ENCODE measurements at regions not wholly inside any gene's neighbourhood (a gene's known extent, or its start where the extent isn't known, plus 50 kb on each side); places are given as distances from the start of the nearest gene placed in this dataset.
"Not testable (repeated sequence)": the region's sequence is repeated elsewhere in the genome, so short reads cannot be mapped to it uniquely, and the experiment has no call there.

GRCh38 chr9:89848060-89849040 lies 243.5 kb downstream of the GADD45G start:
- DNase-seq, result no peak

DNA sequence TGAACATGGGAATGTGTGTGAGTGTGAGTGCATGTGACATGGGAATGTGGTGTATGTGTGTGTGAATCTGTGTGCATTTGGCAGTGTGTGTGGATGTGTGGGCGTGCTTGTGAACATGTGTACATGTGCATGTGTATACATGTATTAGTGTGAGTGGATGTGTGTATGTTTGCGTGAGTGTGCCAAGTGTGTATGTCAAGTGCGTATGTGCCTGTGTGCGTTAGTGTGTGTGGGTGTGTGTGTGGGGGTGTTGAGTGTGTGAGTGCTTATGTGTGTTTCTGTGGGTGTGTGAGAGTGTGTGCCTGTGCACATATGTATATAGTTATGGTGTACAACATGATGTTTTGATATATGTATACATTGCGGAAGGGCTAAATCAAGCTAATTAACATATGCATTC lies 244.3 kb downstream of the GADD45G start:
- DNase-seq, result no peak

- no peak for DNase-seq
These were observed 245.3 kb downstream of the GADD45G start for GRCh38 chr9:89850153-89850552.

DNA sequence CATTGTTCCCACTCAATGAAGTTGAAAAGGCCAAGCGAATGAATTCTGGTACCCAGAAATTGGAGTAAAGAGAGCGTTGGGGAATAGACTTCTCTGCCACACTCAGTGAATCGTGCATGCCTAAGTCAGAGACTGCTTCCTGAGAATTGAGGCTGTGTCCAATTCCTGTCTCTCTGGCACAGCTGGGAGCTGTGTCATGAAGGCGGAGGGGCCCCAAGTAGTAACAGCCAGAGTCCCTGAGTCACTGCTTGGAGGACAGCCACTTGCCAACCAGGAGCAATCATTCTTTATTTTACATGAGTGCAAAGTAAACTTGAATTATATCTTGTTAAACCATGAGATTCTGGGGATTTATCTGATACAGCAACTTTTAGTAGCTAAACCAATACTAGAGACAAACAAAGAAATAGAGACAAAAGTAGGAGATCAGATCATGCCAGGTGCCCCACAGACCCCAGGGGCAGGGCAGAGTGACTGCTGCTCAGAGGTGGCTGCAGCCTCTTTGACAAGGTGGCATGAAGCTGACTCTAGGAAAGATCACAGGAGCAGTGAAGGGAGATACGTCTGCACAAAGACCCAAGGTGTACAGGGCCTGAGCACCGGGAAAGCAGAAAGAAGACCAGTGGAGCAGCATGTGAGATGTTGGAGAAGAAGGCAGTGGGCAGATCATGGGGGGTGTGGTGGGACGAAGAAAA lies 246.0 kb downstream of the GADD45G start:
- peak; percentile 22 for DNase-seq

DNA sequence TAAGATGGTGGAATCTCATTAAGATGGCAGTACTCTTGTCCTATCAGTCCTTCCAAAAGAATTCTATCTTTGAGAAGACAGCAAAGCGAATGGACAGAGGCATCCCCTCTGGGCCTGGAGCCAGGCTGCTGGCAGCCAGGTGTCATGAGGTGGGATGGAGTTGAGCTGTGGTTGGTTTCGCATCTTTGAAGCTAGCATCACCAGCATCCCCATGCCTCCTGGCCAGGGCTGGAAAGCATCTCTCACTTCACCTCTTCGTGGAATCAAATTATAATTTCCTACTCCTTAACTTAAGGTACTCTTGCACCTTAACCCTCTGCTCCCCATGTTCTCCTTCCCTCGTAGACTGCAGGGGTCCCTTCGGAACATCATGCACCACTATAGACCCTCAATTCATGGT lies 248.3 kb downstream of the GADD45G start:
- DNase-seq, result no peak

DNA sequence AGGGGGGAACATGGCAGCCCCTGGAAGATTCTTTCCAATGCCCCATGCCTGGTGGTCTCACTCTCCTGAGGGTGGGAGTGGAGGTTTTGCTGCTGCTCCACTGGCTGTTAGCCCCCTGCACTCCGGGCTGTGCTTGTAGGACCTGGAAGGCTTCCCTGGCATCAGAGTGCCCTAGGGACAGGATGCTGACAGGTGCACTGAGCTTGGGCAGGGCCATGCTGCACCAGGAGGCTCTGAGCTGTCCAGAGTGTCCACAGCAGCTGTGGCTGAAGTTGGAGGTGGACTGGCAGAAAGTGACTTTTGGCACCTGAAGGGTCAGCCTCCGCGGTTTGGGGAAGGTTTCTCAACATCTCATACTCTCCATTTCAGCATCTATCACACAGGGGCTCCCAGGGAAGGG lies 249.1 kb downstream of the GADD45G start:
- DNase-seq, result no peak

DNA sequence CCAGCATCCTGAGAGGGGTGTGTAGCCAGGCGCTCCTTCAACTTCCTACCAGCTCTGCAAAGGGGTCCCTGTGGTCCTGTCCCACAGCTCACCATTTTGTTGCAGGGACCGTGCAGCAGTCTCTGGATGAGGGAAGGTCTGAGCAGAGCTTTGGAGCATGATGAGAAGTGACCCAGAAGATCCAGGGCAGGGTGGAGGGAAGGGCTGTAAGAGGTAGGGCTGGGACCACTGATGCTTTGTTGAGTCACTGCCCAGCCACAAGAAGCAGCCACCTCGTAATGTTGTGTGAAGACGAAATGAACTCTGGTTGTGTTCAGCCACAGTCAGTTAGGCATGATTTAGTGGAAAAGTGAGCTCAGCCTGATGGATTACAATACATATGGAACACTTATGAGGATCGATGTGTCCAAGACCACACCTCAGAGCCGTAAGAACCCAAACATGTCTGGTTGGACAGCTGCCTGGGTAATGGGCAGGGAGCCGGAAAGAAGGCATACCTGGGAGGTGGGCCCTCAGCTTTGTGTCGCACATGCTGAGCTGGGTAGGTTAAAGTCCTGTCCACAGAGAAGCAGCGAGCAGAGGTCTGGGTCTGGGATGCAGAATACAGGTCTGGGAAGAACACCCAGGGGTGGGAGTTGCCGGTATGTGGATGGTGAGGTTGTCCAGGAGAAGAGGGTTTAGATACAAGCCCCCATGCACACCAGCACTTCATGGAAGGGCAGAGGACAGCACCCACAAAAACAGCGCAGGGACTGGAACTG lies 250.1 kb downstream of the GADD45G start:
- DNase-seq, result no peak

- DNase-seq, result not testable (repeated sequence)
These were observed 251.5 kb downstream of the GADD45G start for GRCh38 chr9:89856296-89856695.

DNA sequence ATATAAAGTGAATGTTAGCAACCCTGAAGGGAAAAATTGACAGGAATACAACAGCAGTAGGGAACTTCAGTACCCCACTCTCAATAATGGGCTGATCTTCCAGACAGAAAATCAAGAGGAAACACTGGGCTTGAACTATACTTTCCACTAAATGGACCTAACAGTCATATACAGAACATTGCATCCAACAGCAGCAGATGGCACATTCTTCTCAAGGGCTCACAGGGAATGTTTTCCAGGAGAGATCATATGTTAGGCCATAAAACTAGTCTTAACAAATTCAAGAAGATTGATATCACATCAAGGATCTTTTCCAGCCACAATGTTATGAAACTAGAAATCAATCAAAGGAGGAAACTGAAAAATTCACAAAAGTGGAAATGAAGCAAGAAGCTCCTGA lies 252.1 kb downstream of the GADD45G start:
- not testable (repeated sequence) for DNase-seq

- DNase-seq, result not testable (repeated sequence)
These were observed 255.0 kb downstream of the GADD45G start for GRCh38 chr9:89859842-89860241.

- not testable (repeated sequence) for DNase-seq
These were observed 256.6 kb downstream of the GADD45G start for GRCh38 chr9:89861371-89861770.

- DNase-seq, result no peak
These were observed 257.5 kb downstream of the GADD45G start for GRCh38 chr9:89862316-89862715.

DNA sequence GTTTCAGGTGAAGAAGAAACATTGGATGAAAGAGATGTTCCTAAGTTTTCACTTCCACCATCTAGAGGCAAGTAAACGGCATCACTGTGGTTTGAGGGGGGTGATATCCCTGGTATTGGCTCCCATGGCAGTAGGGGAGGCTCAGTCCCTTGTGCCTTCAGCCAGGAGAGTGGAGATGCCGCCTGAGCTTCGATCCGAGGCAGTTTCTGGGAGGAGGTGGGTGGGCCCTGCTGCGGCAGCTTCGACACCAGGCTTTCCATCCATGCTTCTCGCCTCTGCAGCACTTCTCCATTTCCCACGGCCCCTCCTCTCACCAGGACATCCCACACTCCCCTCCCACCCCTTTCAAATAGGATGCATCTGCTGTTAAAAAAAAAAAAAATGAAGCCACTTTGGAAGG lies 258.3 kb downstream of the GADD45G start:
- no peak for DNase-seq

- no peak for DNase-seq
These were observed 259.0 kb downstream of the GADD45G start for GRCh38 chr9:89863837-89864236.

DNA sequence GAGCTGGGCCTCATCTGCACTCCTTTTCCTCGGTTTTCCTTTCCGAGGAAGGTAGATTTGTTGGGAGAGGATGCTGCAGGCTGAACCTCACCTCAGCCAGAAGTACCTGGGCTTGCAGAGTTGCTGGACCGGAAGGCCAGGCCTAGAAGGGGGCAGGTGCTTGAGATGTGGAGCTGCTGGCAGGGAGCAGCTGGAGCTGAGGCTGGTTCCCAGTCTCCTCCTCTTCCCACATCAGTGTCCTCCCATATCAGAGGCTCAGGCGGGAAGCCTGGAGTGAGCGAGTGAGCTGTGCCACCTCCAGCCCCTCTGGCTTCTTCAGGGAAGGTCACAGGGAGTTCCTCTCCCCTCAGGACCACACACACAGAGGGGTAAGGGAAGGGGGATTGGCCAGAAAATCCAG lies 259.4 kb downstream of the GADD45G start:
- peak; percentile 8 for DNase-seq

DNA sequence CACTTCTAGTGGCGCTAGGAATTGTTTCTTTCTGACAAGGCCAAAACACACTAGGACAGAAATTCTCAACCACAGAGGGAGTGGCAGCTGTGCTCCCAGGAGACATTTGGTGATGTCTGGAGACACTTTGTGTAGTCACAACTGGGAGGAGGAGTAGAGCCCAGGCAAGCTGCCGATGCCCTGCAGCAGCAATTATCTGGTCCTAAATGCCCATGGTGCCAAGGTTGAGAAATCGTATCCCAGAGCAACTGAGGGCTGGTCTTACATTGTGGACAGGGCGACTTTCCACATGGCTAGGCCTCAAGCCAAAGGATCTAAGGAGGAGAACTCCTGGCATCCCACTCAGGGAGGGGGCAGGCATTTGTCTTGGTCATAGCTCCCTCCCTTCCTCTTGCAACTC lies 259.9 kb downstream of the GADD45G start:
- DNase-seq, result no peak

- DNase-seq, result no peak
These were observed 260.5 kb downstream of the GADD45G start for GRCh38 chr9:89865357-89865756.

GRCh38 chr9:89865981-89866380 lies 261.2 kb downstream of the GADD45G start:
- DNase-seq, result no peak

- no peak for DNase-seq
These were observed 261.9 kb downstream of the GADD45G start for GRCh38 chr9:89866701-89867100.

DNA sequence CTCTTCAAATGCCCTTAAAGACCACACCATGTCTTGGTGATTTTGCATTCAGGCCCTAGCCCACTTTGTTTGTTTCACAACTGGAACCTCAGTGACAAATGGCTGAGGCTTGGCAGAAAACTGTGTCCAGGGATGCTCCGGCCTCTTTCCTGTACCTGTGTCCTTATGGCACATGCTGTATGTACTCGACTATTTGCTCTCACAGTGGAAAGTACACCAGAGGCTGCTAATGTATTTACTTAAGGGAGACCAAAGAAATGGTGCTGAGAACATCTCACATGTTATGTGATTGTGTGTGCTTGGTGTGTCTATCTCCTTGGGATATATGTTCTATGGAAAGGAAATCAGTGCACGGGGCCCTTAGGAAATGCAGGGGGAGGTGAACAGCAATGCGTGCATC lies 263.3 kb downstream of the GADD45G start:
- DNase-seq, result no peak

- no peak for DNase-seq
These were observed 265.2 kb downstream of the GADD45G start for GRCh38 chr9:89869793-89870580.

DNA sequence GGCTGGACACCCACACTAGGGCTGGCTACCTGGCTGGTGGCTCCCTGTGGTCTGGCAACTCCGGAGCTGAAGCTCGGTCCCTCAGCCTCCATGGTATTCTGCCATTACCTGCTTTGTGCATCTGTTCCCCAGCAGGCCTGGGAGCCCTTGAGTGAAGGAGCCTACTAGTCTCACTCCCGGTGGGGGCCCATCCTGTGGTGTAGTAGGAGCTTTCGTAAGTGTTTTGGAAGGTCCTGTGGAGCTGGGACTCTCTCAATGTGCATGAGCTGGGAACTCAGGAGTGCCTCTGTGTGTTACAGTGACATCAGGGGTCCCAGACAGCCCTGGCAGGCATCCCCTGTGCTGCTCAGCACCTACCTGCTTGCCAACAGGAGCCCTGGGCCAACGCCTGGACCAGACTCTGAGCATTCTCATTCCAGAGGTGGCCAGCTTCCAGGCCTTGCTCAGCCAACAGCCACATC lies 267.1 kb downstream of the GADD45G start:
- DNase-seq, result no peak
